ENCODE measurements at regions not wholly inside any gene's neighbourhood (a gene's known extent, or its start where the extent isn't known, plus 50 kb on each side); places are given as distances from the start of the nearest gene placed in this dataset.

DNA sequence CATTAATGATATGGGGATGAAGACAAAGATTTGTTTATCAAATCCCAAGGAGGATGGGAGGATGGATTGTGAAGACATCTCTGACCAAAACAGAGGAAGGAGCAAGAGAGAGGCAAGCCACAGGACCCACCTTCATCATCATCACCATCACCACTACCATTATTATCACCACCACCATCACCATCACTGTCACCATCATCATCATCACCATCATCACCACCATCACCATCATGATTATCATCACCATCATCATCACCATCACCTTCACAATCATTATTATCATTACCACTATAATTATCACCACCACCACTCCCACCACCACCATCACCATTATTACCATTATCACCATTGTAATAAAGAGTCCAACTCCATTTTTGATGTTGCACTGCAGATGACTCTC is 482.5 kb downstream of the PTPRU start:
- no peak for DNase-seq (ENCODE audit: low read depth, low spot score)

DNA sequence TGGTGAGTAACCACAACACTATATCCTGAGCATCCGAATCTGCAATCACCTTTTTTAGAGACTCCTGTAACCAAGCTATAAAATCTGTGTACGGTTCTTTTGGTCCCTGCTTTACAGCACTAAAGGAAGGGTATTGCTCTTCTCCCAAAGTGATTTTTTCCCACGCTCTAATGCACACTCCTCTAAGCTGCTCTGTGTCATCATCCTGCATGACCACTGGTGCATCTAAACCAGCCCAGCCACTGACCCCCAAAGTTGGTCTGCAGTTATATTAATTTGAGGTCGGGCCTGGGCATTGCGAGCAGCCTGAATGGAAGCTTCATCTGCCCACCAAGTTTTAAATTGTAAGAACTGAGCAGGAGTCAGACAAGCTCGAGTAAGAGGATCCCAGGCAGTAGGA is 480.0 kb downstream of the PTPRU start:
- DNase-seq (ENCODE audit: low read depth, low spot score), result no peak

DNA sequence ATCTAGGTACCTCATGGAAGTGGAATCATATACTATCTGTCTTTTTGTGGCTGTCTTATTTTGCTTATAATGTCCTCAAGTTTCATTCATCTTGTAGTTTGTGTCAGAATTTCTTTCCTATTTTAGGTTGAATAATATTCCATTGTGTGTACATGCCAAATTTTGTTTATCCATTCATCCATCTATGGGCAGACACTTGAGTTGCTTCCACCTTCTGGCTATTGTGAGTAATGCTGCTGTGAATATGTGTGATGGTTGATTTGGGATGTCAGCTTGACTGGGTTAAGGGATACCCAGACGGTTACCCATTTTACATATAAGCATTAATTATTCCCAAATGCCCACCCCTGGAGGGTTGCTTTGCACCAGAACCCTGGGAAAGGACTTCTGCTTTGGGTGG is 477.5 kb downstream of the PTPRU start:
- DNase-seq (ENCODE audit: low read depth, low spot score), result no peak

DNA sequence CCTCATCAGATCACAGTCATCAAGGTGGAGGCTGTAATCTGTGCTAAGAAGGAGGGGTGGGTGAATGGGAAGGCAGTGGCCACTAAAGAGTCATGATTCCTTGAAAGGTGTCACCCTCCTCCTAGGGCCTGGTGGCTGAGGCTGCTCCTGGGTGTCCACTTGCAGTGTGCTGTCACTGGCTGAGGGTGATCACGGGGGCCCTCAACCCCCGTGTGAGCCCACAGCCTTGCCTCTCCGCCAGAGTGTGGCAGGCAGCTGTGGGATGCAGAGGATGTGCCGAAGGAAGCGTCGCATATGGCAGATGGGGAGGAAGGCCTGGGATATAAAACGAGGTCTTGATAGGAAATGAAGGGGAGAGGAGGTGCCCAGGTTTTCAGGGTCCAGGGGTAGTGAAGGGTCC is 476.5 kb downstream of the PTPRU start:
- no peak for DNase-seq (ENCODE audit: low read depth, low spot score)

DNA sequence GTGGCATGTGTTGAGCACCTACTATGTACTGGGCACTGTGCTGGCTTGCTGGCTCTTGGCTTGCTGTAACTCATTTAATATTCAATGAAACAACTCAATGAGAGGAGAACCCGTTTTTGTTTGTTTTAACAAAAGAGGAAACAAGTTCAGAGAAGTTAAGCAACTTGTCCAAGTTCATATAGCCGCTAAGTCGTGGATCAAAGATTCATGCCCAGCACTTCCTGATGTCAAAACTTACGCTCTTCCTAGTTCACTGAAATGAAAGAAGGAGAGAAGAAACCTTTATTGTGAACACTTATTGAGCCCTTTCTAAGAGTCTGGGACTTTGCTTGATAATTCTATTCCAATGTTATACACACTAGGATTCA is 475.9 kb downstream of the PTPRU start:
- no peak for DNase-seq (ENCODE audit: low read depth, low spot score)

DNA sequence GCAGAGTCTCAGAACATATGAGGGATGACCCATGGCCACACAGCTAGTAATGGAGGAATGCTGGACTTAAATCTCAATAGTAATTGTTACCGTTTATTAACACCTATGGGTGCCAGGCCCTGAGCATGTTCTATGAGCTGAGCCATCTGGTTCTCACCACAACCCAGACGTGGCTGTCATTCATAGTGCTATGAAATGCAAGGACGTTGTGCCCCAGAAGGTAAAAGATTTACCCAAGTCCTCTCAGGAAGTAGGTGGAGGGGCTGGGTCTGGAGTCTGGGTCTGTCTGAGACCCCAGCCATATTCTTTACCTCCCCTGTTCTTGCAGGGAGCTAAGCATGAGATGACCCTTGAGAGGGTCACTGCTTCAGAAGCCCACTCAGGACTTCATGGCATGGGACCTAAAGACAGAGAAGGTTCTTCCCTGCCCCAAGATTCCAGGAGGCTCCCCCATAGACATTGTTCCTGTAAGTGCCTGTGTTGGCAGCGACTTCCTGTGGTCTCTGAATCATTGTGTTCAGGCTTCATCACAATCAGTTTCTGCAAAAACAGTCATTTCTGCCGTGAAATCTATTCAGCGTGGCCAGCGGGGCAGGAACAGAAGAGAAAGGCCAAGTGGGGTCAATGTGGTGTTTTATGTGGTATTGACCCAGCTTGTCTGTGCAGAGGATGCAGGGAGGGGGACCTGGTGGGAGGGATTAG is 475.4 kb downstream of the PTPRU start:
- DNase-seq (ENCODE audit: low read depth, low spot score), result no peak

DNA sequence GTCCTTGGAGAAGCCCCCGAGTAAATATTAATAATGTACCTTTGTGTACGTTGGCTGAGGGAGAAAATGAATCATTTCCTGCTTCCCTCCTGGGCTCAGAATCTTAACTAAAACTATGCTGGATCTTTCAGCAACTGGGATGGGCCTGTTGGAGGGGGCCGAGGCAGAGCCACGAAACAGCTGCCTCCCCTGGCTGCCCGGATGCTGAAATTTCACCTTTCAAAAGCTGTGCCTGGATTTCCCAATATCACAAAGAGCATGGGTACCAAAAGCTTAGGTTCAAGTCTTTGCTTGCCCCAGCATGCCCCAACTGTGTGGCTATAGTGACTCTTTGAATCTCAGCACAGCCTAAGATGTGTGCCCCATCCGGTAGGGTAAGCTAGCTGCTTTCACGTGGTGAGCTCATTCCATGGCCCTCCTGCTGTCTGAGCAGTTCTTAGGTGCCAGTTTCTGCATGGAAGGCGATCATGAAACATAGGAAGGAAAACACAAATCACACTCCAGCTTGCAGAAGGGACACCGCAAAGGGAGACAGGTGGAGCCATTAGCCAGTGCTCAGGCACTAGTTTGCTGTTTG is 473.5 kb downstream of the PTPRU start:
- no peak for DNase-seq (ENCODE audit: low read depth, low spot score)

DNA sequence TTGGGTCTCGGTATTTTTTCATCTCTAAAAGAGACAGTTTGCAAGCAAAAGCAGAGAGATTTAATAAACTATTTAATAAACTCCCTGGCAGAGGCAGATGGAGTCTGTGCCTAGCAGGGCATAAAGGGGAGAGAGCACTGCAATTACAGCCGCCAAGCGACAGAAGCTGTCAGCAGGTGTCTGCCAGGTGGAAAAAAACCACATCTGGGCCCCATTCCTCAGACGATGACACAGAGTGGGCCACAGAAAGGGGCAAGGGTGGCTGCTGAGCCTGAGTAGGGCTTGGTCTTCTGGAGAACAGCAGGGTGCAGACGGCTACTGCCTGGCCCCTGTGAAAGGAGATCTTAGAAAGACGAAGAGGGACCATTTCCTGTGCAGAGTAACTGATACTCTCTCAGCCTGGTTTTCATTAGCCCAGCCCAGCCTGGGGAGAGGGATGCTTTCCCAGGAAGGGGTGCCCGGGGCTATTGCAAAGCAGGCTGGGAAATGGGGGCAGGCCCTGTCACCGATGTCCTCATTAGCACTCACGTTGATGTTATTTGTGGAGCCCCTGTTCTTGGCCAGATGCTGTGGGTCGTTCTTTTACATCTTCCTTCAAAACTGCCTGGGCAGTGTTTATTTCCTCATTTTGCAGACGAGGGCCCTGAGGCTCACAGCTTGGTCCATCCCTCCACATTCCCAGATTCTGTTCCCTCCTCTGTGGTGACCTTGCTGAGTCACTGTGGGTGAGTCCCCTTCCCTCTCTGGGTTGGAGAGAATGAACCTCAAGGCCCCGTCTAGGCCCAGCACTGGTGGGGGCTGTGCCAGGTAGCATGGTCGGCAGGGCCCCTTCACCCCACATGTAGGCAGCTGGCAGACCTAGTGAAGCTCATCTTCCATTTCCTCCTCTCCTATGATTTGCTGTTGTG is 472.7 kb downstream of the PTPRU start:
- no peak for DNase-seq (ENCODE audit: low read depth, low spot score)

DNA sequence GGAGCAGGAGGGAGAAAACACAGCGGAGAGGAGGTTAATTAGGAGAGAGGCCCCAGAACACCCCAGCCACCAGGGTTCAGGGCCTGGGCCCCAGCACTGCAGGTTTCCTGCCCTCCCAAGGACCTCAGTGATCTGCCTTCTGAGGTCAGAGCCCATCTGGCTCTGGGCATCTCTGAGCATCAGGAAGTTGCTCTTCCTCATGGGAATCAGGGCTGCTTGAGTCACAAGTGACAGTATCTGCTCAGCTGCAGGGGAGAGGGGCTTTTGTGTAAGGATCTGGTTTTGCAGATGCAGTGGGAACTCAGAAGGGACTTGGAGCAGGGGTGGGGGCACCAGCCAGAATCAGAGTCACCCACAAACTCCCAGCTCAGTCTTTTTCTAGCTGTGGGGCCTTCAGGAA is 472.1 kb downstream of the PTPRU start:
- DNase-seq (ENCODE audit: low read depth, low spot score), result no peak

DNA sequence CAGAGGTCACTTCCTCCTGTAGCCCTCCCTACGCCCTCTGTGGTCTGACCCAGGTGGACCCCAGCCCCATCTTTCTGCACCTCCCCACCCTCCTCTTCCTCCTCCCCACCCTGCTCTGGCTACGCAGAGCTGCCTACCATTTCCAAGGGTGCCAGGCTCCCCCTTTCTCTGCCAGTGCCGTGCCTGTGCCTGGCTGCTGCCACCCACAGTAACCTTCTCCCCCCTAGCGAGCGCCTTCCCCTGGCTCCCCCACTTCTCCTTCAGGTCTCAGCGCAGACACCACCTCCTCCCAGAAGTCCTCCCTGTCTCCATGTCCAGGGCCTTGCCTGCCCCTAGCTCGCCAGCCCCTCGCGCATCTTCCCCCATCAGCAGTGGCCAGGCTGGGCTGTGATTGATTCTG is 471.5 kb downstream of the PTPRU start:
- no peak for DNase-seq (ENCODE audit: low read depth, low spot score)

DNA sequence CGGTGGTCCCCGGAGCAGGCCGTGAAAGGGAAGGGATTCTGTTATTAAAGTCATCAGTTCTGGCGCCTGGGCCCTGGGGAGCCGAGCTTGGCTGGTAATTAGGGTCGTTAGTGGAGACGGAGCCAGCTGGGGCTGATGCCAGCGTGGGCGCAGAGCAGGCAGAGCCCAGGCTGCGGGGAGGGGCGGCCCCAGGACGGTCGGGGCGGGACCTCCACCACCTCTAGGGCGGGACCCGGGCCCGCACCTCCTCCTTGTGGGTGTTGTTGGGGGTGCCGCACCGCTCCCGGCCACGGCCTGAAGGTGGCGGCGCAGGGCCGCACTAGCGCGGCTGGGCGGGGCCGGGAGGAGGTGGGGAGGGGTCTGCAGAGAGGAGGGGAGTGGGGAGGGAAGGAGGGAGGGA is 470.6 kb downstream of the PTPRU start:
- no peak for DNase-seq (ENCODE audit: low read depth, low spot score)

DNA sequence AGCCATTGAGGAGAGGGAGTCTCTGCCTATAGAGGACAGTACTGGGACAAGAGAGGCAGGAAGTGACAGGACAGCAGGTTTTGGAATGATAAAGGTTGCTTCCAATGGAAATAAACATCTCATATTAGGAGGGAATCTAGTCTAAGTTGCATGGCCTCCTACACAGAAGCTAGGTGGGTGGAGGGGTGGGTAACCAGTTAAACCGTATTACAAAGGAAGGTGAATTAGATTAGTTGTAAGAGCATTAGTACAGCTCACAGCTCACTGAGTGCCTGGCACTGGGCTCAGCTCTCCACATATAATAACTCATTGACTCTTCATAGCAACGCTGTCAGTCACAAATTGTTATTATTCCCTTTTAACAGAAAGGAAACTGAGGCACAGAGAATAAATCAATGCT is 468.1 kb downstream of the PTPRU start:
- no peak for DNase-seq (ENCODE audit: low read depth, low spot score)

DNA sequence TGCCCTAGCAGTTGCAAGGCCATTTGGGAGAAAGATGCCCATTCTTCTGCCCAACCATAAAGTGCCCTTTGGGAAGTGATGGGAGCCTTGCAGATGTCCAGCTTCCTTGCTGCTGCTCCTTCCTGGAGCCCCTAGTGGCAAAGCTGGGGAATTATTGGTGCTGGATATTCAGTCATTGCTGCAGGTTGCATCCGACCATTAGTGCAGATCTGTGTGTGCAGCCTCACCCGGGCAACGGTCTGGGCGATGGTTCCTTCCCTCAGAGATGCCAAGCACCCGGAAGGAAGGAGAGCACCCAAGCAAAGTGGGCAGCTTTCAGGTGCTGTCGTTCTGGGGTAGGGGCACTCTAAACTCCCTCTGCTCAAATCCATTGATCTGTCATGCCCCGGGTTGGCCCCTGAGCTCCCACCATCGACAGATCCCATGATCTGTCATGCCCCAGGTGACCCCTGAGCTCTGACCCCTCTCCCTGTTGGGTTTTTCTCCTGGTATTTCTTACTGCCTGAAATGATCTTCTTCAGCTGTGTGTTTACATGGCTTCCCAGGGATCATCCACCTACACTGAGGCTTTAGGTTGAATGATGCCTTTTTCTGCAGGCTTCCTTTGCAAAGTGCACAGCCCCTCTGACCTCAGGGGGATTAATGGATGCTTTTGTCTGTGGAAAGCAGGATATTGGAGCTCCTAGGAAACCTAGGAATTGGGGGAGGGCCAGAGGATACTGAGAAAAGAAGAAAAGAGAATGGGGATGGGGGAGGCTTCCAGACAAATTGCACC is 467.5 kb downstream of the PTPRU start:
- no peak for DNase-seq (ENCODE audit: low read depth, low spot score)

DNA sequence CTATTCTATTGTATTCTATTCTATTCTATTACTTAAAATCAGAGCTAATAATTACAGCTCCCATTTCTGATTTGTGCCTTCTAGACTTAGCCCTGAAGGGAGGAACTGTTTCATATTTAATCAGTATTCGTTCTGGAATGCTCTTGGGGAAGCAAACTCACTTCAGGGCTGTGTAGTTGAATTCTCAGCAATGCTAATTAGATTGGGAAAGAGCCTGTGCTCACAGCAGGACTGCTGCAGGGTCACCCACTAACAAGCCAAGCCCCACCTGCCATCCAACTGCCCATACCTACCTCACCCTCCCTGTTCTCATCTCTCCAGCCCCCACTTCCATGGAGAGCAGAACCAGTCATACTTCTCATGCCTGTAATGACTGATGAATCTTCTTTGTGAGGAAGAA is 464.2 kb downstream of the PTPRU start:
- no peak for DNase-seq (ENCODE audit: low read depth, low spot score)

DNA sequence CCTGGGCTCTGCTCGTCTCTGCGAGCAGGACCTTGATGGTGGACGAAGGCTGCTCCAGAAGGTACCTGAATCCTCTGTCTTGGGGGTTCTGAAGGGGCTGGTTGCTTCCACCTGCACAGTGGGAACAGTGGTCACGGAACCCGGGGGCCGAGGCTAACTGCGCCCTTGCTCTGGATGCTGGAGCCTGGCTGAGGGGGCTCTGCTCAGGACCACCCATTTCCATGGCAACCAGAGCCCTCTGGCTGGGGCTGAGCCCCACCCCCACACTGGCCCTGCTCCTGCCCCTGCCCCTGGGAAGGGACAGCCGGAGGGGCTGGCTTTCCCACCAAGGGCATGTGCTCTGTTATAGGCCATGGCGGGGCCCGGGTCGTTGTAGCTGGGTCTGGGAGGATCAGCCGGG is 462.3 kb downstream of the PTPRU start:
- no peak for DNase-seq (ENCODE audit: low read depth, low spot score)

DNA sequence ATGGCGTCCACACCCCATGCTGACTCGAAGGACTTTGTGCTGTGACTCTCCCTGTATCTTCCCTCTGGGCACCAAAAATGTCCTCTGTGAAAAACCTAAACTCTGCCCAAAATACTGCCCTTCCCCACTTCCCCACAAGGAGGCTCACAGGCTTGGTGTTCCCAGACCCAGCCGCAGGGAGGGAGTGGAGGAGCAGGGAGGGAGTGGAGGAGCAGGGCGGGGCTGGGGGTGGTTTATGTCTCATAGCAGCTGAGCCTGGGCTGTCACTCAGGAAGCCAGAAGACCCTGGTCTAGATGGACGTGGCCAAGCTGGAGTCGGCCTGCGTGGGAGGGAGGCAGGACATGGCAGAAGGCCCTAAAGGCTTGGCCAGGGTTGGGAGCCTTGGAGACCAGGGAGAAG is 461.7 kb downstream of the PTPRU start:
- no peak for DNase-seq (ENCODE audit: low read depth, low spot score)

DNA sequence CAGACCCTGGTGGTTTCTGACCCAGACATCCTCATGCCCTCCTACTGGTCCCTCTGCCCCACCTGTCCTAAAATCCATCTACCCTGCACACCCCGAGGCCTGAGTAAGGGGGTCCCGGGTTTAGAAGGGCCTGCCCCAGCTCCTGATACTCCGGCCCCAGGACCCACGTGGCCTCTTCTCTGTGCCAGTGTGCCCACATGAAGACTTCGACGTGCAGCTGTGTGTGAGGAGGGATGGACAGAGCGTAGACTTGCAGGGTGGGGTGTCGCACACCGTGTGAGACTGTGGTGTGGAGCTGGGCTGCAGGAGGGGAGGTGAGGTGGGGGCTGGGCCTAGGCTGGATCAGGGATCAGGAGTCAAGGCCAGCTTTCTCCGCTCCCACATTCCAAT is 461.1 kb downstream of the PTPRU start:
- no peak for DNase-seq (ENCODE audit: low read depth, low spot score)

DNA sequence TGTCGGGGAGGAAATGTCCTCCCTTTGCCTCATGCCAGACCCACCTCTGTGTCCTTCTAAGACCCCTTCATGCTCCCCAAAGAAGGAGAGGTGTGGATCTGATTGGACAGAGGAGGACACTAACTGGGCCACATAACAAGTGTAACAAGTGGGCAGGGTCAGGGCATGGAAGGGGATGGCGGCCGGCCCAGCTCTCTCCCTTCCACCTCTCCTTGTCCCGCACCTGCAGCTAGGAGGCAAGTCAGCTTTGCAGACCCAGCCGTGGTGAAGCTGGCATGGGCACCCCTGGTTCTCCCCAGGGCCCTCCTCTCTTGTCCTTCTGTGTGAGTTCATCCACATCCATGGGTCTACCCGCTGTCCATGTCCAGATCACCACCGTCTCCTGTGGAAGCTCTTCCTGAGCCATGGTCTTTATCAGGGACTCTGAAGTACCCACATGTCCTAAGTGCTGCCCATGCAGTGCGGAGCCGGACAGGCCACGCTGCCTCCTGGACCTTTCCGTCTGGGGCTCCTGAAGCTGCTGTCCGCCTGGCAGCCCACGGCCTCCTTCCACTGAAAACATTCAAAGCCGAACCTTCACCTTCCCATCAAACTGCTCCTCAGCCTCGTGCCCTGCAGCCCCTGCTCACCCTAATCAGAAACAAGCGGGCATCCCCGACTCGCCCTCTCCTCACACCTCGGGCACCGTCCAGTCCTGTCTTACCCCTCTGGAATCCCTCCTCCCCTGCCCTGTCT is 460.5 kb downstream of the PTPRU start:
- no peak for DNase-seq (ENCODE audit: low read depth, low spot score)

DNA sequence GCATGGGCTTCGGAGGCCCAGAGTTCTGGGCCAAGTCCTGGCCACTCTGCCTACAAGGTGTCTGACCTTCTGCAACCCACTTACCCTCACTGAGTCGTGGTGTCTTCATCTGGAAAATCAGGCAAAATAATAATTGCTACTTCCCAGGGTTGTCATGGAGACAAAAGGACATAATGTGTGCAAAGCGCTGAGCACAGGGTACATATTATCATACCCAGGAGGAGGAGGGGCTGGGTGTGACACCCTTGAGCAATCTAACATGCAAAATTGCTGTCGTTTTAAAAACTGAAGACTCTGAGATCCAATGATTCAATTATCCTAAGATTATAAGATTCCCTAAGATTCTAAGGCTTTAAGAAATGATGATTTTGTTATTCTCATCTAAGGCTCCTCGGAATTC is 459.5 kb downstream of the PTPRU start:
- no peak for DNase-seq (ENCODE audit: low read depth, low spot score)

DNA sequence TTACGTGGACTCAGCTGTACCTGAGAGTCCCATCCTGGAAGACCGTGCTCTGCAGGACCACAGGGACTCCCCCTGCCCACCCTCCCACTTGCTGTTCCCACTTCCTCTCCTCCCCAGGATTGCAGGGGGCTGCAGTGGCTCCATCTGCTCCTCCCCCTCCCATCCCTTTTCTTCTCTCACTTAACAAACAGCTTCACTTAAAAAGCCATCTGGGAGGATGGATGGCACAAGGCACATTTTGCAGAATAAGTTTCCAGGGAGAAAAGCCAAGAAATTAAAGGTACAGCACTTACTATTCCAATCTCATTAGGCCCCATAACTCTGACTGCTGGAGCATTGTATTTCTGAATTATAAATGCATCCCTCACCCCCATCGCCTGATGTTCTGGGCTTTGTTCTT is 458.7 kb downstream of the PTPRU start:
- DNase-seq (ENCODE audit: low read depth, low spot score), result no peak

DNA sequence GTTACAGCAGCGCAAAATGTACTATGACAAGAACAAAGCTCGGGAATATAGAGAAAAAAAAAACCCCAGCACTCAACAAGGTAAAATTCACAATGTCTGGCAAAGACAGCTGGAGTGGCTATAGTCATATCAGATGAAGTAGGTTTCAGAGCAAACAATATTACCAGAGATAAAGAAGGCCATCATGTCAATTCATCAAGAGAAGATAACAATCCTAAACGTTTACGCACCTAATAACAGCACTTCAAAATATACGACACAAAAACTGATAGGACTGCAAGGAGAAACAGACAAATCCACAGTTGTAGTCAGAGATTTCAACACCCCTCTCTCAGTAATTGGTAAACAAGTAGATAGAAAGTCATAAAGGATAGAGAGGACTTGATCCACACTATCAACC is 455.2 kb downstream of the PTPRU start:
- DNase-seq (ENCODE audit: low read depth, low spot score), result no peak

DNA sequence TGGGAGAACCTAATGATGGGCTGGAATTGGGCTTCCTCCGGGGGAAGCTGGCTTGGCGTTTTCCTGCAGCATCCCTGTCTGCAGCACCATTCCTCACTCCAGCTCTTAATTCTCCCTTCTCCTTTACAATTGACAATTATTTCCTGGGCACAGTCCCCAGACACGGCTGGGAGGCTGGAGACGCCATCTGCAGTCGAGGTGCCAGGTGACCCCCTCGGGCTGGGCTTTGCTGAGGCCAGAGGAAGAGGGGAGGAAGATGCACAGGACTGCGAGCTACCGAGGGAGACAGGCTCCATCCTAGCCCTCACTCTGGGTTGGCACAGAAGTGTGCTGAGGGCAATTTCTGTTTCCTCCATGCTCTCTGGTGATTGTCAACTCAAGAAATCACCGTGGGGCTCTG is 453.8 kb downstream of the PTPRU start:
- no peak for DNase-seq (ENCODE audit: low read depth, low spot score)

All from activated CD4-positive, CD25-positive, alpha-beta regulatory T cell treated with anti-CD3 and anti-CD28 coated beads, Interleukin-2, amount 50 U/mL, for 16 hours (primary cell).